ENCODE measurements at regions not wholly inside any gene's neighbourhood (a gene's known extent, or its start where the extent isn't known, plus 50 kb on each side); places are given as distances from the start of the nearest gene placed in this dataset.

- TF ChIP-seq CTCF (IDR thresholded peaks at IDR 0.05 in 2 of 3, conservative IDR thresholded peaks at IDR 0.05 in 1 of 3; ENCODE audit: insufficient read depth in 2 of 3, low read depth in 1 of 3, low read length in 3 of 3): no peak
- no peak for TF ChIP-seq CEBPG (CRISPR knock-in tag; IDR thresholded peaks at IDR 0.05)
- TF ChIP-seq CEBPG (tag; conservative IDR thresholded peaks at IDR 0.05 in 1 of 2, IDR thresholded peaks at IDR 0.05 in 1 of 2): no peak
- TF ChIP-seq E2F6 (IDR thresholded peaks at IDR 0.05; ENCODE audit: borderline replicate concordance in 1 of 2, extremely low read depth in 1 of 2, insufficient read depth in 1 of 2, insufficient read length in 1 of 2, low read depth in 1 of 2, low read length in 1 of 2, poor library complexity in 1 of 2, severe bottlenecking in 1 of 2): no peak
- TF ChIP-seq MXI1 (IDR thresholded peaks at IDR 0.05; ENCODE audit: low read depth, low read length): no peak
- no peak for TF ChIP-seq E2F4 (CRISPR knock-in tag; IDR thresholded peaks at IDR 0.05; ENCODE audit: low read depth)
- no peak for TF ChIP-seq CBX8 (IDR thresholded peaks at IDR 0.05; ENCODE audit: borderline replicate concordance, extremely low read depth, low read depth, low read length, poor library complexity, severe bottlenecking)
- no peak for TF ChIP-seq POLR2A (conservative IDR thresholded peaks at IDR 0.05)
- no peak for TF ChIP-seq IRF1 (CRISPR knock-in tag; IDR thresholded peaks at IDR 0.05; ENCODE audit: borderline replicate concordance)
- no peak for TF ChIP-seq ZNF24 (IDR thresholded peaks at IDR 0.05)
- no peak for TF ChIP-seq SOX6 (IDR thresholded peaks at IDR 0.05)
- TF ChIP-seq REST (IDR thresholded peaks at IDR 0.05; ENCODE audit: borderline replicate concordance): no peak
- no peak for TF ChIP-seq REST (CRISPR knock-in tag; IDR thresholded peaks at IDR 0.05; ENCODE audit: low read depth)
- no peak for TF ChIP-seq ILK (tag; IDR thresholded peaks at IDR 0.05; ENCODE audit: borderline replicate concordance, low read depth)
- TF ChIP-seq FOXJ3 (CRISPR knock-in tag; IDR thresholded peaks at IDR 0.05): no peak
- no peak for TF ChIP-seq RFX7 (CRISPR knock-in tag; IDR thresholded peaks at IDR 0.05)
Observed at GRCh38 chr2:128596396-128597120, 277.9 kb upstream of the HS6ST1 start.
